Left lung (tissue), 4 donors: ENCODE measurements at regions not wholly inside any gene's neighbourhood (a gene's known extent, or its start where the extent isn't known, plus 50 kb on each side); places are given as distances from the start of the nearest gene placed in this dataset.

ENCODE experiments used
- ATAC-seq: fragments of 200-7000 bp; cut with Tn5 transposase; one replicate; pipeline ENCODE4 v1.9.1; 2020; ENCODE audit warnings: moderate library complexity
- DNase-seq, 4 donors: peaks; one replicate each; pipeline ENCODE4 v3.0.0-alpha.2; 2013 to 2020
- H3K27ac ChIP-seq, 2 donors: fragments of 200-600 bp; sonication (generic) in 1 of 2; one replicate each; pipeline versions ENCODE4 v1.5.0 to v1.8.0; 2020 to 2021
- H3K27me3 ChIP-seq, 2 donors: fragments of 200-600 bp; sonication (generic) in 1 of 2; one replicate each; pipeline versions ENCODE4 v1.5.0 to v1.8.0; 2020 to 2021
- H3K36me3 ChIP-seq, 2 donors: fragments of 200-600 bp; sonication (generic) in 1 of 2; one replicate each; pipeline versions ENCODE4 v1.5.0 to v1.8.0; 2020 to 2021
- H3K4me1 ChIP-seq, 2 donors: fragments of 200-600 bp; one replicate each; pipeline ENCODE4 v1.8.0; 2021
- H3K4me3 ChIP-seq, 2 donors: fragments of 200-600 bp; sonication (generic) in 1 of 2; one replicate each; pipeline versions ENCODE4 v1.5.0 to v1.8.0; 2020 to 2021; ENCODE audit warnings: mild to moderate bottlenecking in 1 of 2
- H3K9me3 ChIP-seq, 2 donors: fragments of 200-600 bp; sonication (generic) in 1 of 2; one replicate each; pipeline versions ENCODE4 v1.5.0 to v1.8.0; 2020 to 2021
- intact Hi-C, 2 donors: fragments of 100-400 bp; cut with DNase I; formaldehyde crosslinking; loops; one replicate each; pipeline versions ENCODE4 v1.11.2 to v1.14.2; 2022
- TF ChIP-seq, protein P1 (sequence below), 2 donors: fragments of 200-600 bp; sonication (generic) in 1 of 2; IDR thresholded peaks; one replicate each; pipeline versions ENCODE4 v1.5.0 to v1.8.0; 2021; ENCODE audit warnings: antibody characterized with exemption in 2 of 2
- donor health status: DM: no; HTN: yes; CAD: no.
- donor health status: DM: no; HTN: no; CAD: no.

DNA sequence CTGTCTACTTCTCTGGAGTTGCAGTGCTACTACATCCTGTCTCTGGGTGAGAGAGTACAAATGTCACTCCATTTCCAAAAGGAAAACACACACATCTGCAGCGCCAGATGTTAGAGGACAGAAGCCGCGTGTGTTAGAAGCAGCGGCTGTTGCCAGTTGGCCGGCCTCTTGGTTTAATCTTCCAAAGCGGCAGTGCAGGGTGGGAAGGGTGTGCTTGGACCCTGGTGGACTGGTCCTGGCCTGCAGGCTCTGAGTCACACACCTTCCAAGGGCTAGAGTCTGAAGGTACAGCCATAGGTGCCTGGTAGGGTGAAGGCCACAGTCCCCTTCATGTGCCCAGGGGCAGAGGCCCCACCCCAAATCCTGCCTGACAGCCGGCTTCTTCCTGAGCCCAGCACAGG is 99.8 kb downstream of the CTTN start:
- TF ChIP-seq, protein P1, sequence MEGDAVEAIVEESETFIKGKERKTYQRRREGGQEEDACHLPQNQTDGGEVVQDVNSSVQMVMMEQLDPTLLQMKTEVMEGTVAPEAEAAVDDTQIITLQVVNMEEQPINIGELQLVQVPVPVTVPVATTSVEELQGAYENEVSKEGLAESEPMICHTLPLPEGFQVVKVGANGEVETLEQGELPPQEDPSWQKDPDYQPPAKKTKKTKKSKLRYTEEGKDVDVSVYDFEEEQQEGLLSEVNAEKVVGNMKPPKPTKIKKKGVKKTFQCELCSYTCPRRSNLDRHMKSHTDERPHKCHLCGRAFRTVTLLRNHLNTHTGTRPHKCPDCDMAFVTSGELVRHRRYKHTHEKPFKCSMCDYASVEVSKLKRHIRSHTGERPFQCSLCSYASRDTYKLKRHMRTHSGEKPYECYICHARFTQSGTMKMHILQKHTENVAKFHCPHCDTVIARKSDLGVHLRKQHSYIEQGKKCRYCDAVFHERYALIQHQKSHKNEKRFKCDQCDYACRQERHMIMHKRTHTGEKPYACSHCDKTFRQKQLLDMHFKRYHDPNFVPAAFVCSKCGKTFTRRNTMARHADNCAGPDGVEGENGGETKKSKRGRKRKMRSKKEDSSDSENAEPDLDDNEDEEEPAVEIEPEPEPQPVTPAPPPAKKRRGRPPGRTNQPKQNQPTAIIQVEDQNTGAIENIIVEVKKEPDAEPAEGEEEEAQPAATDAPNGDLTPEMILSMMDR (IDR thresholded peaks at IDR 0.05) = no peak
- Histone ChIP-seq H3K9me3 (no peaks in the 10 kb centered on the region), H3K4me3 (no peak overlapping the region), H3K27ac (no peak overlapping the region), H3K27me3 (no peaks in the 10 kb centered on the region), H3K4me1 (no peaks in the 10 kb centered on the region), H3K36me3 (no peaks in the 10 kb centered on the region)
- DNase-seq (peak; percentile 18 to 52 (median 25)), ATAC-seq (no peak)
- intact Hi-C loops = no loop called here

DNA sequence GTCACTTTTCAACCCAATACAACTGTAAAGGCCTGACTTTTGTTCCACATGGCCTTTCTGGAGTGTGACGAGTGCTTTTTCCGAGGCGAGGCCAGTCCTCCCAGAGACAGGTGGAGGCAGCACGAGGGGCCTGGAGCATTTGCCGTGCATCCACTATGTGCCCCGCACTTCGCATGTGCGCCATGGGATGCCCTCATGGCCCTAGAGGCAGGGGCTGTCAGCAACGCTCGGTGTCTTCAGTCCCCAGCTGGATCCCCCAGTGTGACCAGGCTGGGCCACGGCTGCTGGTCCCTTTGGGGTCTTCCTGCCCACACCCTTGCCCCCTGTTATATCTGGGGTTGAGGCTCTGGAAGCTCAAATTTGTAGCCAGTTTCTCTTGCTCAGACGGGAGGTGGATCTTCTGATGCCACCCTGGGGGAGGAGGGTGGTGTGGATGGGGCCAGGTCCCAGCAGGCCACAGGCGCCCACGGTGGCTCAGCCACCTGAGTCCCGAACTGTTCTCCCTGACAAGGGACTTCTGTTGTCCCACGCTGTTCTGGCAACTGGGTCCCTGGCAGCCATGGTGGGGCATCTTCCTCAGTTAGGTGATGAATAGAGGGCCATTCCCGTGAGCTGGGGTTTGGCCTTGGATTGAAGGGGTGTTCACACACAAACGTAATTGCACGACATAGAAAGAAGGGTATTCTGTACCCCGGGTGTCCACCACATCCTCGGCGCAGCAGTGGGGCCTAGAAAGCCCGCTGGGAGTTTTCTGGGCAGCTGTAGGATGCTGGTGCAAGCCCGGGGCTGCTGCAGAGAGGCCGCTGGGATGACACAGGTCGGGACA is 100.9 kb downstream of the CTTN start:
- Histone ChIP-seq H3K4me3 (no peak overlapping the region), H3K9me3 (no peaks in the 10 kb centered on the region), H3K27ac (no peak overlapping the region), H3K36me3 (no peaks in the 10 kb centered on the region), H3K27me3 (no peaks in the 10 kb centered on the region), H3K4me1 (no peaks in the 10 kb centered on the region)
- TF ChIP-seq, protein P1 (IDR thresholded peaks at IDR 0.05) = no peak
- intact Hi-C loops = no loop called here
- no peak for ATAC-seq
- DNase-seq = peak in 2 of 4 donors; percentile 16 to 51

DNA sequence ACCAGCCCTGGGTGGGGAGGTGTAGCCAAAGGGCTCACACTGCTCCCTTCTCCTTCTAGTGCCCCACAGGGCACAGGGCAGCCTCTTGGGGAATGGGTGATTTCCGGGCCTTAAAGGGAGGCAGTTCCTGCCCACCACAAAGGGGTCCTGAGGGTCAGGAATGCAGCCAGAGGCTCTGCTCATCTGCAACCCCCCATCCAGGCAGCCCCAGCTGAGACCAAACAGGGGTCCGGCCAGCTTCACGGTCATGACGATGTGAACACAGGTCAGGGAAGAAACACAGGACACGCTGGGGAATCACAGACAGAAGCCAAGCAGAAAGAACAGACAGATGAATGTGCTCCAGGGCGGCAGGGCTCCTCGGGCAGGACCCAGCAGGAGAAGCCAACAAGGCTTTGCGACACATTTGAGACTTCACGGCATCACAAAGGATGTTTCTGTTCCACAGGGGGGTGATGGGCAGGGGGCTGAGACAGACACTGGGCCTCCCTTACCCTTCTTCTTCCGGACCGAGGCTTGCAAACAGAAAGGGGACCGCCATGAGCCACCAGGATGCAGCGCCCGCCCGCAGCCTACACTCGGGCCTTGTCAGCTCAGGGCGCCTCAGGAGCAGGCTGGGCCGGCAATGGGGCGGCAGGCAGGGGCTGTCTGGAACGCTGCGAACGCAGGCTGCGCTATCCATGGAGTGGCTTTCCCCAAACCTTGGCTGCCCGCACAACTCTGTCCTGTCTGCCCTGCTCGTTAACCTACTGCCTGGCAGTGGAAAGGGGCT is 101.9 kb downstream of the CTTN start:
- intact Hi-C loops = no loop called here
- TF ChIP-seq, protein P1 (IDR thresholded peaks at IDR 0.05) = no peak
- no peak for ATAC-seq
- Histone ChIP-seq H3K4me1 (no peaks in the 10 kb centered on the region), H3K27me3 (no peaks in the 10 kb centered on the region), H3K9me3 (no peaks in the 10 kb centered on the region), H3K36me3 (no peaks in the 10 kb centered on the region), H3K4me3 (no peak overlapping the region), H3K27ac (no peak overlapping the region)
- DNase-seq = peak in 2 of 4 donors; percentile 25 to 74

DNA sequence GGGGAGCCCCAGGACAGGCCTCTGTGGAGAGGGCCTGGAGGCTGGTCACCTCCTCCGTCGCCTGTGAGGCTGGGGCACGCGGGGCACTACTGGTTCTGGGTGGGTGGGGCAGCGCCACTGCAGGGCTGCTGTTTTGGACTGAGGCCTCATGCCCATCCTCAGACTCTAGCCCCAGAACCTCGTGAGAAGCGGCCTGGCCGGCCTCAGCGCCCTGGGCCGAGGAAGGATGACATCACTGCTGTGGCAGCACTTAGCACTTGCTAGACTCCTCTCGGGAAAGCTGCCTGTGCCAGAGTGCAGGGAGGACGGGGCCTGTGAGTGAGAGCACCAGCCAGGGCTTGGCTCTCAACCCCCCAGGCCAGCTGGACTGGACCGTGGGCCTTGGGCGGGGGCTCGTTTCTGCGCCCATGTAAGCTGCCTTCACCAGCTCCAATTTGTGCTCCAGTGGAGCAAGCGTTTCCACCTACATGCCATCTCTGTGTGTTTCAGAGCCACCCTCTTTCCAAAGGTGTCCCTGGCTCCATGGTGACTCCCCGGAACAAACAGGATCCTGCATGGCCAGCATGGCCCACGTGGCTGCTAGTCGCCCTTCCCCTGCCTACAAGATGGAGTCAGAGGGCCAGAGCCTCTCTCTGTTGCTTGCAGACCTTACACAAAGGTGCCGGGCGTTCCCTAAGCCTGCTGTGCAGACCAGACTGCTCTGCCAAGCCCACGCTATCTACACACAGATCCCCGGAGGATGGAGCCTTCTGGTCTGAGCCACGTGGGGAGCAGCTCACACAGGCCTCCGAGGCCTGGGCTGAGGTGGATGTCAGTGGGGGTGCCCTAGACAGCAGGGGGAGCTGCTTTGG is 102.9 kb downstream of the CTTN start:
- Histone ChIP-seq H3K4me3 (no peak overlapping the region), H3K27me3 (no peaks in the 10 kb centered on the region), H3K4me1 (no peaks in the 10 kb centered on the region), H3K27ac (no peak overlapping the region), H3K36me3 (no peaks in the 10 kb centered on the region), H3K9me3 (no peaks in the 10 kb centered on the region)
- intact Hi-C loops = no loop called here
- DNase-seq = peak in 2 of 4 donors; percentile 14 to 74
- ATAC-seq = peak; percentile 35
- TF ChIP-seq, protein P1 (IDR thresholded peaks at IDR 0.05) = no peak
